Ureter (tissue), 1 donor: ENCODE measurements at regions not wholly inside any gene's neighbourhood (a gene's known extent, or its start where the extent isn't known, plus 50 kb on each side); places are given as distances from the start of the nearest gene placed in this dataset.
"Not testable (repeated sequence)": the region's sequence is repeated elsewhere in the genome, so short reads cannot be mapped to it uniquely, and the experiment has no call there.

ENCODE experiments used
- DNase-seq: peaks from one replicate; pipeline ENCODE4 v3.0.0-alpha.2; 2020; ENCODE audit warnings: low spot score
- donor health status: DM: yes; HTN: yes; CAD: no.

DNA sequence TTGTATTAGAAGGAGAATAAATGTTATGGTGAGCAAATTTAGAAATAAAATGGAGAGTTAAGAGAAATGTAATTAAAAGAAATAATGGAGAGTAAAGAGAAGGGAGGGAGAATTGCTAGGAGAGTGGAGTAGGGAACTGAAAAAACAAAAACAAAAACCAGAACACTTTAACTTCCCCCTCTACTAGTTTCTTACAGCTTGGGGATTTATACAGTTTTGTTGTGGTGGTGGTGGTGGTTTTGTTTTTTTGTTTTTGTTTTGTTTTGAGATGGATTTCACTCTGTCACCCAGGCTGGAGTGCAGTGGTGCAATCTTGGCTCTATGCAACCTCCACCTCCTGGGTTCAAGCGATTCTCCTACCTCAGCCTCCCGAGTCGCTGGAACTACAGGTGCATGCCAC is 322.4 kb downstream of the TMEM167A start:
- no peak for DNase-seq

- DNase-seq: no peak
Observed at GRCh38 chr5:82754036-82754746, 323.0 kb downstream of the TMEM167A start.

DNA sequence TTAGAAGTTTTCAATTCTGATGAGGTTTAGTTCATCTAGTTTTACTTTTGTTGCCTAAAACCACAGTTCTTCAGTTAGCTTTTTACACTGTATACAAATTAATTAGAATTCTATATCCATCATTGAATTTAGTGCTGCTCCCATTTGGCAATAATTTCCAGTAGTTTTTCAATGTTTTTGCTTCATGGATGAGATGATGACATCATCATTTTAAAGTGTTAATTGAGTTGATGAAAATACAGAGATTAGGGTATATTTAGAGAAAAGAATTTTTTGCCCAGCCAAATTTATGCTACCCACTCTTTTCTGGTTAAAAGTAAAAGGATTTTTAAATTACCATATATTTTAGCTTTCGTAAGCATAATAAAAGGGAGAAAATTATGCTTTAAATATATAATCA is 323.8 kb downstream of the TMEM167A start:
- no peak for DNase-seq

DNA sequence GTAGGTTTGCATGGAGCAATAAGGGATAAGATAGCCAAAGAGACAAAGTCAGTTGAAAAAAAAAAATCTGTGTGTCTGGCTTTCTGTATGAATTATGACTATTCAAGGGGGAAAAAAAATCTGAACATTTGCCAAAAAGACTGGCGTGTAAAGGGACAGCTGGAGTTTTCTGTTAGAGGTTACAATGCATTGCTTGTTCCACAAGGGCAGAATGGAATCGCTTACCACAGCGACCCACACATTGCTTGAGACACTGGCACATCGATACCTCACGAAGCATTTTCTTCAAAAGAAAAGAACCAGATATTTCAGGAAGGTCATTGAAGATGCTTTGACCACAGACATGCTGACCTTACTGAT is 327.8 kb downstream of the TMEM167A start:
- no peak for DNase-seq

DNA sequence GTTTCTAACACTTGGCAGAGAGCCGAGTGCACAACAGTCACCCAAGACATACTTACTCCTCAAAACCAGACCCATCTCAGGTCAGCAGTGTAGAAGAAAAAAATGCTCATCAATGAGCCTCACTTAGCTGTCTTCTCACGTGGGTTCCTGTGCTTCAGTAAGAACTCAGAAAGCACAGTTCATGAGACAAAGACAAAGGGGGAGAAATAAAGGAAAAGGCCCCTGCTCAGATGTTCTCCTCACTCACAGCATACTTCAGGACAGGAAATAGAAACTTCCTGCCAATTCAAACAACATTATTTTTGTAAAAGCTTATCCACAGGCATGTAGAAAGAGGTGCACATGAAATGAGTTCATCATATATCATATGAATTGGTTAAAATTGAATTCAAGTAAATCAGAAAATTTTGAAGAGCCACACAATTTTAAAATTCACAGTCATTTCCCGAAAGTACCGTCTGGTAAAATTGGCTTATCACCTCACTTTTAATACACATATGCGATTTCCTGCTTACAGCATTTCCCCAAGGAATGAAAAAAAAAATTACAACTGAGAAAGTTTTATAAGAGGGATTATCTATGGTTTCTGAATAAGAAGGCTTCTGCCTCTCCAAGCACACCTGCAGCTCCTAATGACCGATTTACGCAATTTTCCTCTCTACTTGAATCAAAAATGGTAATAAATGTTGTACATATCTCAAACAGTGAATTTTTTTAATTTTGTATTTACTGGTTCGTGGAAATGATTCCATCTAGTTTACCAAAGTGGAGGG is 328.3 kb downstream of the TMEM167A start:
- DNase-seq: no peak

DNA sequence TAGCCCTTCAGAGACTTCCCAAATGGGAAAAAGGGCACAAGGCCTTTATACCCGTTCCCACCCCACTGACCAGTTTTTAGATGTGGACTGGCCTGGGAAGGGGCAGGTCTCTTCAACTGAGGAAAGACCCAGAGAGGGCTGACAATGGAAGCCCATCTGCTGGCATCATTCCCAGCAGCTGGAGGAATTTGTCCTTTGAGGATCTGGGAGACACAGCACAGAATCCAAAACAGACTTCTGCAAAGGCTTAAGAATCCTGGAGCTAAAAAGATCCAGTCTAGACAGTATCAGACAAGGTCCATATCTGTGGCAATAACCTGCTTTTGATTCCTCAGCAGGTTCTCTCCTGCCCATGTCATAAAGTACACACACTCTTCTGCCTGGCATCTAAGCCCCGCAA is 329.2 kb downstream of the TMEM167A start:
- DNase-seq: no peak

- DNase-seq: no peak
Observed at GRCh38 chr5:82745016-82745415, 332.2 kb downstream of the TMEM167A start.

- DNase-seq: no peak
Observed at GRCh38 chr5:82738681-82739269, 338.4 kb downstream of the TMEM167A start.

- no peak for DNase-seq
Observed at GRCh38 chr5:82735160-82735789, 341.9 kb downstream of the TMEM167A start.

GRCh38 chr5:82734347-82734746 is 342.8 kb downstream of the TMEM167A start:
- DNase-seq: no peak

DNA sequence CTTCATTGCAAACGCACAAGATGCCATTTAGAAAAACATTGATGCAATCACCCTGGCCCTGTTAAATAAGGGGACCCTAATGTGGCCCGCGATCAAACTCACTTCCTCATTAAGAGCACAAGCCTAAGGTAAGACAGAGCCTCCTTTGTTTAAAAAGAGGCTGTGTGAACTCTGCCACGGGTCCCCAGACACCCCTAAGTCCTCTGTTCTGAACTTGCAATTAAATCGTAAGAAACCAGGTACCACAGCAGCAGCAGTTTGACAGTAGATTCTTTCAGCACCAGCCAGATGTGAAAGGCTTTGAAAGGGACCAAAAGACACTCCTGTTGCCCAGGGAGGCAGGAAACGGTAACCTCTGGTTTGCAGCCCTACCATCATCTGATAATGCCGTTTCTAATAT is 346.3 kb downstream of the TMEM167A start:
- DNase-seq: no peak

- DNase-seq: no peak
Observed at GRCh38 chr5:82728926-82729702, 348.1 kb downstream of the TMEM167A start.

DNA sequence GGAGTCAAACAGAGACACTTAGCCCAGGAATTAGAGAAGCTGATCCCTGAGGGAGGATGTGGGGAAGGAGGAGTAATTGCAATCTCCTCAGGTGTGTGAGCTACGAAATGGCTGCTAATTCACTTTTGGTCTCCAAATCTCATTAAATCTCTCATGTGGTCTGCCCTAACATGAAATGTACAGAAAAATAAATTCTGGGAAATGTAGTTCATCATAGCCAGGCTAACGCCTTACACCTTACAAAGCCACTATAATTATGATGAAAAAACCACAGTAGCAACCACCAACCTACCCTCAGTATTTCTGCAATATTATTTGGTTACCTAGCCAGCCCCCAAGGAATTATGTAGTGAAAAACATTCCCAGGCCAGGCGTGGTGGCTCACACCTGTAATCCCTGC is 354.0 kb downstream of the TMEM167A start:
- DNase-seq: no peak

- no peak for DNase-seq
Observed at GRCh38 chr5:82721087-82721410, 356.1 kb downstream of the TMEM167A start.

- no peak for DNase-seq
Observed at GRCh38 chr5:82720213-82721086, 356.7 kb downstream of the TMEM167A start.

- no peak for DNase-seq
Observed at GRCh38 chr5:82719368-82719767, 357.8 kb downstream of the TMEM167A start.

GRCh38 chr5:82717738-82718137 is 359.5 kb downstream of the TMEM167A start:
- DNase-seq: no peak

DNA sequence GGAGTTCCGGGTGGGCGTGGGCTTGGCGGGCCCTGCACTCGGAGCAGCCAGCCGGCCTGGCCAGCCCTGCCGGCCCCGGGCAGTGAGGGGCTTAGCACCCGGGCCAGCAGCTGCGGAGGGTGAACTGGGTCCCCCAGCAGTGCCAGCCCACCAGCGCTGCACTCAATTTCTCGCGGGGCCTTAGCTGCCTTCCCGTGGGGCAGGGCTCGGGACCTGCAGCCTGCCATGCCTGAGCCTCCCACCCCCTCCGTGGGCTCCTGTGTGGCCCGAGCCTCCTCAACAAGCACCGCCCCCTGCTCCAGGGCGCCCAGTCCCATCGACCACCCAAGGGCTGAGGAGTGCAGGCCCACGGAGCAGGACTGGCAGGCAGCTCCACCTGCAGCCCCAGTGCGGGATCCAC is 362.5 kb downstream of the TMEM167A start:
- DNase-seq: not testable (repeated sequence)

DNA sequence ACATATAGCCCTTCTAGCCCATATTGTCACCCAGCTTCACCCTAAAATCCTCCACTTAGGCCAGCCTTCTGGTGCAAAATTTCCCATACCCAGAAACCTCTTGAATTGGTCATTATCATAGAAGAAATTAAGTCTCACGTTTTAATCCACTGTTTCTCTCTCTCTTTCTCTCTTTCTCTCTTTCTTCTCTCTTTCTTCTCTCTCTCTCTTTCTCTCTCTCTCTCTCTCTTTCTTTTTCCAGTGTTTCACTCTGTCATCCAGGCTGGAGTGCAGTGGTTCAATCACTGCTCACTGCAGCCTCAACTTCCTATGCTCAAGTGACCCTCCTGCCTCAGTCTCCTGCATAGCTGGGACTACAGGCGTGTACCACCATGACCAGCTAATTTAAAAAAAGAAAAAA is 363.4 kb downstream of the TMEM167A start:
- no peak for DNase-seq

DNA sequence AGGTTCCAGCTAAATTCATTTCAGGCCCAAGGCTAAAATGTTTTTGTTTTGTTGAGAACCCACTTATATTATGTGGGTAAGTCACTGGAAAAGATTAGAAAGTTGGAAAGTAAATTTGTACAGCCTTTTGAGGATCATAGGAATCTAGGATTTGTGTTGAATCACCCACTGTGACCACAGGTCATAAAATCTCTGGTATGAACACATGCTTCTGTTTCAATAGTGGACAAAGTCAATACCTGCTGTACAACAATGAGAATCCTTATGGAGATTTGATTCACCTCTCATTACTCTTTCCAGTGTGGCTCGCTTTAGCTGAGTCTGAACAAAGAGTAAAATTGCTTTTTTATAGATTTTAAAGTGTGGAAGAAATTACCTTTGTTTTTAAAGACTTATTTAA is 369.5 kb downstream of the TMEM167A start:
- DNase-seq: no peak

GRCh38 chr5:82704381-82704780 is 372.8 kb downstream of the TMEM167A start:
- no peak for DNase-seq
